HG03575 (cell line): ENCODE measurements at regions not wholly inside any gene's neighbourhood (a gene's known extent, or its start where the extent isn't known, plus 50 kb on each side); places are given as distances from the start of the nearest gene placed in this dataset.
"Not testable (repeated sequence)": the region's sequence is repeated elsewhere in the genome, so short reads cannot be mapped to it uniquely, and the experiment has no call there.

ENCODE experiments used
- ATAC-seq: cut with Tn5 transposase; IDR thresholded peaks from one replicate; pipeline ENCODE4 v1.9.1; 2021; ENCODE audit not compliant: unreplicated experiment, insufficient number of reproducible peaks, low FRiP score; ENCODE audit errors: extremely low read depth

GRCh38 chr21:35829067-35829466, 231.3 kb downstream of the SETD4 start:
- ATAC-seq = no peak

GRCh38 chr21:35828161-35828560, 232.2 kb downstream of the SETD4 start:
- ATAC-seq = no peak

- no peak for ATAC-seq
Observed at GRCh38 chr21:35827004-35827403, 233.3 kb downstream of the SETD4 start.

GRCh38 chr21:35825370-35826353, 234.7 kb downstream of the SETD4 start:
- ATAC-seq = no peak

- ATAC-seq = no peak
Observed at GRCh38 chr21:35824136-35824535, 236.2 kb downstream of the SETD4 start.

GRCh38 chr21:35819134-35819533, 241.2 kb downstream of the SETD4 start:
- no peak for ATAC-seq

- ATAC-seq = no peak
Observed at GRCh38 chr21:35818597-35818996, 241.7 kb downstream of the SETD4 start.

GRCh38 chr21:35814858-35815619, 245.3 kb downstream of the SETD4 start:
- ATAC-seq = no peak

- ATAC-seq = no peak
Observed at GRCh38 chr21:35812679-35813078, 247.6 kb downstream of the SETD4 start.

GRCh38 chr21:35811191-35811806, 249.0 kb downstream of the SETD4 start:
- ATAC-seq = no peak

GRCh38 chr21:35810431-35810970, 249.8 kb downstream of the SETD4 start:
- no peak for ATAC-seq

- ATAC-seq = no peak
Observed at GRCh38 chr21:35801391-35801790, 258.9 kb downstream of the SETD4 start.

- ATAC-seq = not testable (repeated sequence)
Observed at GRCh38 chr21:35800796-35801385, 259.4 kb downstream of the SETD4 start.

- no peak for ATAC-seq
Observed at GRCh38 chr21:35796844-35797243, 263.5 kb downstream of the SETD4 start.

- not testable (repeated sequence) for ATAC-seq
Observed at GRCh38 chr21:35794527-35794926, 265.8 kb downstream of the SETD4 start.

GRCh38 chr21:35792569-35793305, 267.6 kb downstream of the SETD4 start:
- no peak for ATAC-seq

GRCh38 chr21:35791541-35792325, 268.6 kb downstream of the SETD4 start:
- no peak for ATAC-seq

- no peak for ATAC-seq
Observed at GRCh38 chr21:35783721-35784120, 276.6 kb downstream of the SETD4 start.
